BJ (cell line): ENCODE measurements at regions not wholly inside any gene's neighbourhood (a gene's known extent, or its start where the extent isn't known, plus 50 kb on each side); places are given as distances from the start of the nearest gene placed in this dataset.

Experiments
- CTCF ChIA-PET: fragments of 350-600 bp; formaldehyde crosslinking; extraction: SDS; loops from one replicate; lab custom pipeline; 2021; ENCODE audit warnings: antibody characterized with exemption, inconsistent platforms; lab: Yijun Ruan, JAX
- POLR2A ChIA-PET: fragments of 300-600 bp; sonication (Branson Sonifier 250); formaldehyde crosslinking; extraction: SDS; loops from one replicate; lab custom pipeline; 2021; ENCODE audit warnings: antibody characterized with exemption; lab: Charles Lee
- DNase-seq: peaks from one replicate; pipeline ENCODE4 v3.0.0-alpha.2; 2011; ENCODE audit warnings: low read depth
- H3K27me3 ChIP-seq: 2 replicates; pipeline ENCODE4 v1.6.0; 2011; ENCODE audit warnings: low read length; ENCODE audit not compliant: control insufficient read depth, insufficient read depth
- H3K36me3 ChIP-seq: 2 replicates; pipeline ENCODE4 v1.5.1; 2011; ENCODE audit warnings: low read length; ENCODE audit not compliant: control insufficient read depth, insufficient read depth
- H3K4me3 ChIP-seq: 2 replicates; pipeline ENCODE4 v1.5.1; 2011; ENCODE audit warnings: low read depth, mild to moderate bottlenecking, control low read depth, low read length
- CTCF ChIP-seq: IDR thresholded peaks from 2 replicates; pipeline ENCODE4 v1.5.1; 2011; ENCODE audit warnings: low read depth, mild to moderate bottlenecking, control low read depth, inconsistent platforms, low read length, moderate library complexity; ENCODE audit not compliant: insufficient read depth

GRCh38 chr16:63629272-63629671, 1492.6 kb downstream of the CDH11 start:
- ChIA-PET CTCF (no interaction called here), POLR2A (no interaction called here)
- Histone ChIP-seq H3K4me3 (no peak overlapping the region), H3K36me3 (no peaks in the 10 kb centered on the region), H3K27me3 (no peaks in the 10 kb centered on the region)
- no peak for DNase-seq
- TF ChIP-seq CTCF = no peak

GRCh38 chr16:63628812-63629211, 1493.1 kb downstream of the CDH11 start:
- Histone ChIP-seq H3K4me3 (no peak overlapping the region), H3K36me3 (no peaks in the 10 kb centered on the region), H3K27me3 (no peaks in the 10 kb centered on the region)
- no peak for DNase-seq
- ChIA-PET CTCF (no interaction called here), POLR2A (no interaction called here)
- no peak for TF ChIP-seq CTCF

GRCh38 chr16:63625126-63625525, 1496.7 kb downstream of the CDH11 start:
- DNase-seq = no peak
- no peak for TF ChIP-seq CTCF
- Histone ChIP-seq H3K4me3 (no peak overlapping the region), H3K36me3 (no peaks in the 10 kb centered on the region), H3K27me3 (no peaks in the 10 kb centered on the region)
- POLR2A ChIA-PET = no interaction called here
- CTCF ChIA-PET = no interaction called here

GRCh38 chr16:63623551-63624039, 1498.3 kb downstream of the CDH11 start:
- ChIA-PET POLR2A (no interaction called here), CTCF (interaction anchor here (0.6 kb wide), 1 partner anchor 31 kb away, joined by 3 read pairs; no protein-coding TSS in a partner anchor)
- no peak for TF ChIP-seq CTCF
- Histone ChIP-seq H3K36me3 (no peaks in the 10 kb centered on the region), H3K27me3 (no peaks in the 10 kb centered on the region), H3K4me3 (no peak overlapping the region)
- DNase-seq = no peak

GRCh38 chr16:63618896-63619485, 1502.9 kb downstream of the CDH11 start:
- POLR2A ChIA-PET = no interaction called here
- H3K36me3 ChIP-seq = no peaks in the 10 kb centered on the region
- no peak for DNase-seq
- no peaks in the 10 kb centered on the region for H3K27me3 ChIP-seq
- CTCF ChIA-PET = no interaction called here
- H3K4me3 ChIP-seq = no peak overlapping the region
- TF ChIP-seq CTCF = no peak
